Tibial nerve (tissue), 4 donors: ENCODE measurements at regions not wholly inside any gene's neighbourhood (a gene's known extent, or its start where the extent isn't known, plus 50 kb on each side); places are given as distances from the start of the nearest gene placed in this dataset.

Source experiments
- DNase-seq, 2 donors: peaks; one replicate each; pipeline ENCODE4 v3.0.0-alpha.2; 2019; ENCODE audit warnings: low spot score in 2 of 2
- H3K27ac ChIP-seq, 4 donors: fragments of 200-600 bp; sonication (generic) in 3 of 4; one replicate each; pipeline ENCODE4 v1.5.1; 2017 to 2019; ENCODE audit warnings: mild to moderate bottlenecking in 1 of 4
- H3K27me3 ChIP-seq, 2 donors: fragments of 200-600 bp; sonication (generic) in 1 of 2; one replicate each; pipeline versions ENCODE4 v1.5.1 to v1.6.0; 2017 to 2019
- H3K36me3 ChIP-seq, 3 donors: fragments of 200-600 bp; sonication (generic); one replicate each; pipeline ENCODE4 v1.5.1; 2018 to 2019
- H3K4me1 ChIP-seq, 4 donors: fragments of 200-600 bp; sonication (generic) in 3 of 4; one replicate each; pipeline ENCODE4 v1.5.1; 2017 to 2019
- H3K4me3 ChIP-seq, 4 donors: fragments of 200-600 bp; sonication (generic) in 3 of 4; one replicate each; pipeline ENCODE4 v1.5.1; 2017 to 2019; ENCODE audit warnings: mild to moderate bottlenecking in 1 of 4, moderate library complexity in 1 of 4
- H3K9me3 ChIP-seq, 4 donors: fragments of 200-600 bp; sonication (generic) in 3 of 4; one replicate each; pipeline ENCODE4 v1.5.1; 2017 to 2019
- CTCF ChIP-seq, 5 experiments: fragments of 200-600 bp in 3 of 5; fragments of 450-650 bp in 2 of 5; sonication (generic) in 3 of 5; IDR thresholded peaks; one replicate each; pipeline ENCODE4 v1.5.1; 2016 to 2019; ENCODE audit warnings: antibody characterized with exemption in 5 of 5, mild to moderate bottlenecking in 3 of 5, moderate library complexity in 2 of 5
- EP300 ChIP-seq, 2 donors: sonication (generic); formaldehyde crosslinking; IDR thresholded peaks; one replicate each; pipeline ENCODE4 v1.6.1; 2017; ENCODE audit warnings: antibody characterized with exemption in 2 of 2, mild to moderate bottlenecking in 1 of 2
- POLR2A ChIP-seq, 2 donors: fragments of 450-650 bp; IDR thresholded peaks; one replicate each; pipeline ENCODE4 v1.6.1; 2017; ENCODE audit warnings: antibody characterized with exemption in 2 of 2, mild to moderate bottlenecking in 2 of 2, moderate library complexity in 2 of 2
- WGBS, 2 donors: methylation state at CpG; one replicate each; pipeline ENCODE4 v1.1.5; 2018; 5-methylcytosine and 5-hydroxymethylcytosine counted together

DNA sequence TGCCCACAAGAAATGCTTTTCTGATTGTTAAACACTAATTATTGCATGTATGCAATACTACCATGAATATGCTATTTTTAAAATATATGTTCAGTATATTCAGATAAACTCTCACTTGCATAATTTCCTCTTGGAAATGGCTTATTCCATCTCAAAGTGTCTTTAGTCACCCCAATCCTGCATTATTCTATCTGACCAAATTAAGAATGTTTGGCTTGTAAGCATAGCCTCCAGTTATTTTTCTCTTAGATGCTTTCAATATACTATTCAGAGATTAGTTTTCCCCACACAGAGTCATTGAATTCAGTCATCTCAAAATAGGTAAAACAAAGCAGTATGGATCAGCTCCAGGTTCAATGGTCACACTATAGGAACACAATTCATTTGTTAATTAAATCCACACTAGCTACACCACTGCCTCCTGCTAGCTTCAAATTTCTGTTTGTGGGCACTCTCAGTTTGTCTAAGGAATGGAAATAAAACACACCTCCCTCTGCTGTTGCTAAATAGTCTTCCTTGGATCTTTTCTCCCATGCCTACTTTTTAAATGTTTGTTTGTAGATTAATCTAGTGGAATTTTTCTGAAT is 134.6 kb upstream of the TBCA start:
- TF ChIP-seq EP300 (IDR thresholded peaks at IDR 0.05) (no peak), CTCF (IDR thresholded peaks at IDR 0.05) (no peak), POLR2A (IDR thresholded peaks at IDR 0.05) (no peak)
- no peak for DNase-seq
- Histone ChIP-seq H3K9me3 (peaks cover 0 to 5% (median 0%) of the 10 kb centered on the region in 4 donors), H3K4me3 (no peak overlapping the region), H3K4me1 (no peaks in the 10 kb centered on the region), H3K36me3 (no peaks in the 10 kb centered on the region), H3K27ac (no peak overlapping the region), H3K27me3 (no peaks in the 10 kb centered on the region)

- Histone ChIP-seq H3K9me3 (peaks cover 0 to 2% (median 0%) of the 10 kb centered on the region in 4 donors), H3K4me3 (no peak overlapping the region), H3K27me3 (no peaks in the 10 kb centered on the region), H3K27ac (no peak overlapping the region), H3K36me3 (no peaks in the 10 kb centered on the region), H3K4me1 (no peaks in the 10 kb centered on the region)
- DNase-seq: no peak
- 89% methylated on average over 2 of the region's 2 CpGs for WGBS, 2 donors
- no peak for TF ChIP-seq POLR2A (IDR thresholded peaks at IDR 0.05)
- TF ChIP-seq CTCF (IDR thresholded peaks at IDR 0.05): no peak
- no peak for TF ChIP-seq EP300 (IDR thresholded peaks at IDR 0.05)
Measured at GRCh38 chr5:77909237-77909636, 133.1 kb upstream of the TBCA start.

- DNase-seq: no peak
- Histone ChIP-seq H3K27ac (no peak overlapping the region), H3K27me3 (no peaks in the 10 kb centered on the region), H3K36me3 (no peaks in the 10 kb centered on the region), H3K9me3 (no peaks in the 10 kb centered on the region), H3K4me1 (no peaks in the 10 kb centered on the region), H3K4me3 (no peak overlapping the region)
- 82 to 85% methylated on average over 3 of the region's 3 CpGs for WGBS, 2 donors
- TF ChIP-seq POLR2A (IDR thresholded peaks at IDR 0.05) (no peak), CTCF (IDR thresholded peaks at IDR 0.05) (no peak), EP300 (IDR thresholded peaks at IDR 0.05) (no peak)
Measured at GRCh38 chr5:77908787-77909186, 132.6 kb upstream of the TBCA start.

DNA sequence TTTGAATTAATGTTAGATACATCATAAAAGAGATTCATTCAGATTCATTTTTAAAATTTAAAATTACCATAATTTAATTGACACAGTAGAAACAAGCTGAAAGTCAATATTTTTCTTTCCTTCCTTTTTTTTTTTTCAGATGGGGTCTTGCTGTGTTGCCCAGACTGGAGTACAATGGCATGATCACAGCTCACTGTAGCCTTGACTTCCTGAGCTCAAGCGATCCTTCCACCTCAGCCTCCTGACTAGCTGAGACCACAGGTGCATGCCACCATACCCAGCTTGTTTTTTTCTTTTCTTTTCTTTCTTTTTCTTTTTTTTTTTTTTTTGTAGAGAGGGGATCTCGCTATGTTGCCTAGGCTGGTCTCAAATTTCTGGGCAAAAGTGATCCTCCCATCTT is 131.6 kb upstream of the TBCA start:
- no peaks in the 10 kb centered on the region for H3K4me1 ChIP-seq
- no peaks in the 10 kb centered on the region for H3K9me3 ChIP-seq
- TF ChIP-seq CTCF (IDR thresholded peaks at IDR 0.05): no peak
- no peak for TF ChIP-seq EP300 (IDR thresholded peaks at IDR 0.05)
- TF ChIP-seq POLR2A (IDR thresholded peaks at IDR 0.05): no peak
- 99 to 100% methylated on average over 2 of the region's 2 CpGs for WGBS, 2 donors
- no peak for DNase-seq
- no peaks in the 10 kb centered on the region for H3K36me3 ChIP-seq
- no peak overlapping the region for H3K4me3 ChIP-seq
- H3K27ac ChIP-seq: no peak overlapping the region
- no peaks in the 10 kb centered on the region for H3K27me3 ChIP-seq

- 86 to 93% methylated on average over 8 of the region's 8 CpGs for WGBS, 2 donors
- H3K36me3 ChIP-seq: no peaks in the 10 kb centered on the region
- H3K9me3 ChIP-seq: no peaks in the 10 kb centered on the region
- TF ChIP-seq CTCF (IDR thresholded peaks at IDR 0.05) (no peak), EP300 (IDR thresholded peaks at IDR 0.05) (no peak), POLR2A (IDR thresholded peaks at IDR 0.05) (no peak)
- no peak for DNase-seq
- no peaks in the 10 kb centered on the region for H3K4me1 ChIP-seq
- no peak overlapping the region for H3K27ac ChIP-seq
- no peaks in the 10 kb centered on the region for H3K27me3 ChIP-seq
- H3K4me3 ChIP-seq: no peak overlapping the region
Measured at GRCh38 chr5:77906806-77907205, 130.7 kb upstream of the TBCA start.
